ENCODE measurements at regions not wholly inside any gene's neighbourhood (a gene's known extent, or its start where the extent isn't known, plus 50 kb on each side); places are given as distances from the start of the nearest gene placed in this dataset.
"Not testable (repeated sequence)": the region's sequence is repeated elsewhere in the genome, so short reads cannot be mapped to it uniquely, and the experiment has no call there.

GRCh38 chr3:165919284-165919683 is 82.1 kb upstream of the BCHE start:
- Histone ChIP-seq H3K27me3 (replicated peaks; ENCODE audit: insufficient read depth) (no peaks in the 10 kb centered on the region), H3K27ac (no peak overlapping the region), H3K4me1 (replicated peaks) (no peaks in the 10 kb centered on the region), H3K36me3 (no peaks in the 10 kb centered on the region), H3K4me3 (no peak overlapping the region), H3K9me3 (no peaks in the 10 kb centered on the region)
- WGBS = 61% methylated on average over 4 of the region's 4 CpGs
- TF ChIP-seq POLR2A (IDR thresholded peaks at IDR 0.05) = no peak
- no peak for TF ChIP-seq POLR2AphosphoS5 (IDR thresholded peaks at IDR 0.05)
- TF ChIP-seq CTCF (IDR thresholded peaks at IDR 0.05) = no peak
- intact Hi-C loops (cut with DNase I) = no loop called here
- no peak for DNase-seq (ENCODE audit: low spot score)

GRCh38 chr3:165918657-165918979 is 81.4 kb upstream of the BCHE start:
- H3K4me1 ChIP-seq (replicated peaks) = no peaks in the 10 kb centered on the region
- TF ChIP-seq POLR2AphosphoS5 (IDR thresholded peaks at IDR 0.05) (no peak), POLR2A (IDR thresholded peaks at IDR 0.05) (no peak), CTCF (IDR thresholded peaks at IDR 0.05) (no peak)
- no peaks in the 10 kb centered on the region for H3K27me3 ChIP-seq (replicated peaks; ENCODE audit: insufficient read depth)
- no peaks in the 10 kb centered on the region for H3K9me3 ChIP-seq
- intact Hi-C loops (cut with DNase I) = no loop called here
- H3K36me3 ChIP-seq = no peaks in the 10 kb centered on the region
- no peak overlapping the region for H3K27ac ChIP-seq
- WGBS = 97% methylated on average over 23 of the region's 23 CpGs
- DNase-seq (ENCODE audit: low spot score) = no peak
- H3K4me3 ChIP-seq = no peak overlapping the region

GRCh38 chr3:165917938-165918656 is 80.9 kb upstream of the BCHE start:
- intact Hi-C loops (cut with DNase I); H3K4me3 ChIP-seq: not testable (repeated sequence)
- 95% methylated on average over 13 of the region's 24 CpGs for WGBS

GRCh38 chr3:165915104-165915503 is 77.9 kb upstream of the BCHE start:
- H3K4me3 ChIP-seq; H3K36me3 ChIP-seq; H3K9me3 ChIP-seq; intact Hi-C loops (cut with DNase I); H3K27ac ChIP-seq; H3K27me3 ChIP-seq (replicated peaks; ENCODE audit: insufficient read depth); H3K4me1 ChIP-seq (replicated peaks); DNase-seq (ENCODE audit: low spot score): not testable (repeated sequence)

More at GRCh38 chr3:165917938-165918656, 80.9 kb upstream of the BCHE start:
- H3K9me3 ChIP-seq; H3K27me3 ChIP-seq (replicated peaks; ENCODE audit: insufficient read depth); DNase-seq (ENCODE audit: low spot score); H3K4me1 ChIP-seq (replicated peaks); H3K27ac ChIP-seq; H3K36me3 ChIP-seq: not testable (repeated sequence)

GRCh38 chr3:165903885-165904630 is 66.8 kb upstream of the BCHE start:
- intact Hi-C loops (cut with DNase I) = no loop called here
- Histone ChIP-seq H3K27ac (no peak overlapping the region), H3K4me3 (no peak overlapping the region), H3K9me3 (no peaks in the 10 kb centered on the region), H3K27me3 (replicated peaks; ENCODE audit: insufficient read depth) (no peaks in the 10 kb centered on the region), H3K36me3 (no peaks in the 10 kb centered on the region), H3K4me1 (replicated peaks) (no peaks in the 10 kb centered on the region)
- WGBS = 72% methylated on average over 7 of the region's 7 CpGs
- no peak for TF ChIP-seq CTCF (IDR thresholded peaks at IDR 0.05)
- TF ChIP-seq POLR2A (IDR thresholded peaks at IDR 0.05) = no peak
- TF ChIP-seq POLR2AphosphoS5 (IDR thresholded peaks at IDR 0.05) = no peak
- no peak for DNase-seq (ENCODE audit: low spot score)

GRCh38 chr3:165899066-165899465 is 61.8 kb upstream of the BCHE start:
- Histone ChIP-seq H3K27ac (no peak overlapping the region), H3K9me3 (no peaks in the 10 kb centered on the region), H3K4me3 (no peak overlapping the region), H3K27me3 (replicated peaks; ENCODE audit: insufficient read depth) (no peaks in the 10 kb centered on the region), H3K36me3 (no peaks in the 10 kb centered on the region), H3K4me1 (replicated peaks) (no peaks in the 10 kb centered on the region)
- 97% methylated on average over 1 of the region's 1 CpG for WGBS
- intact Hi-C loops (cut with DNase I) = no loop called here
- DNase-seq (ENCODE audit: low spot score) = no peak
- TF ChIP-seq POLR2AphosphoS5 (IDR thresholded peaks at IDR 0.05) (no peak), POLR2A (IDR thresholded peaks at IDR 0.05) (no peak), CTCF (IDR thresholded peaks at IDR 0.05) (no peak)

Measured in prostate gland (tissue), 2 donors.